SK-N-MC (cell line): ENCODE measurements at regions not wholly inside any gene's neighbourhood (a gene's known extent, or its start where the extent isn't known, plus 50 kb on each side); places are given as distances from the start of the nearest gene placed in this dataset.

Experiments
- DNase-seq: peaks from one replicate; pipeline ENCODE4 v3.0.0-alpha.2; 2011; ENCODE audit warnings: low read depth, low spot score
- H3K27ac ChIP-seq: fragments of 200-600 bp; sonication (generic); 2 replicates; pipeline ENCODE4 v1.5.1; 2016; ENCODE audit warnings: mixed run types
- H3K36me3 ChIP-seq: fragments of 200-600 bp; sonication (generic); 2 replicates; pipeline ENCODE4 v1.6.1; 2017; ENCODE audit warnings: antibody characterized with exemption, low read length, mixed read lengths; ENCODE audit not compliant: insufficient read depth
- H3K4me3 ChIP-seq: fragments of 200-600 bp; sonication (generic); 2 replicates; pipeline ENCODE4 v1.5.1; 2016
- H3K9ac ChIP-seq: fragments of 200-600 bp; sonication (generic); 2 replicates; pipeline ENCODE4 v1.8.0; 2017; ENCODE audit warnings: mixed run types, mixed read lengths; ENCODE audit not compliant: insufficient read length
- H3K9me3 ChIP-seq: fragments of 200-600 bp; sonication (generic); 2 replicates; pipeline ENCODE4 v1.6.1; 2017; ENCODE audit warnings: low read depth, mild to moderate bottlenecking, antibody characterized with exemption, low read length, moderate library complexity, mixed read lengths
- EZH2 ChIP-seq: fragments of 200-600 bp; sonication (generic); IDR thresholded peaks from one replicate; pipeline ENCODE4 v1.6.1; 2017; ENCODE audit warnings: antibody characterized with exemption
- FOXP2 ChIP-seq: optimal IDR thresholded peaks from 2 replicates; pipeline ENCODE3; 2011; ENCODE audit warnings: mild to moderate bottlenecking, moderate library complexity; ENCODE audit not compliant: insufficient read depth; ENCODE audit errors: extremely low read length, control extremely low read depth
- POLR2AphosphoS5 ChIP-seq: IDR thresholded peaks from 2 replicates; pipeline ENCODE4 v1.6.1; 2012; ENCODE audit warnings: mild to moderate bottlenecking, low read depth, low read length, borderline replicate concordance

GRCh38 chr11:110035357-110035756 lies 57.8 kb upstream of the ZC3H12C start:
- no peaks in the 10 kb centered on the region; the same call in 1 of the 2 replicates for H3K9me3 ChIP-seq
- no peak for DNase-seq
- TF ChIP-seq POLR2AphosphoS5, result no peak
- no peak overlapping the region for H3K4me3 ChIP-seq
- H3K9ac ChIP-seq, result no peak overlapping the region
- H3K27ac ChIP-seq, result no peak overlapping the region
- no peaks in the 10 kb centered on the region for H3K36me3 ChIP-seq

- no peak overlapping the region for H3K4me3 ChIP-seq
- H3K27ac ChIP-seq, result no peak overlapping the region
- DNase-seq, result no peak
Measured at GRCh38 chr11:110038201-110038600, 55.0 kb upstream of the ZC3H12C start.

More at GRCh38 chr11:110038201-110038600, 55.0 kb upstream of the ZC3H12C start:
- Histone ChIP-seq H3K9me3 (no peaks in the 10 kb centered on the region; the same call in 1 of the 2 replicates), H3K9ac (no peak overlapping the region), H3K36me3 (no peaks in the 10 kb centered on the region)
- no peak for TF ChIP-seq POLR2AphosphoS5
- TF ChIP-seq FOXP2, result no peak
- TF ChIP-seq EZH2, result no peak
